Spinal cord (tissue), 9 donors: ENCODE measurements at regions not wholly inside any gene's neighbourhood (a gene's known extent, or its start where the extent isn't known, plus 50 kb on each side); places are given as distances from the start of the nearest gene placed in this dataset.
A peak's percentile ranks its signal among the peaks of the same experiment; 100 is the strongest.

Experiments used
- DNase-seq, 6 donors: peaks; one replicate each; pipeline versions ENCODE4 v3.0.0 to v3.0.0-alpha.2; 2013 to 2015; ENCODE audit warnings: low spot score in 6 of 6, low read depth in 4 of 6
- H3K27ac ChIP-seq: one replicate; pipeline ENCODE4 v1.5.1; 2013; ENCODE audit warnings: low read depth, low read length, control low read depth
- H3K27me3 ChIP-seq: one replicate; pipeline ENCODE4 v1.6.1; 2013; ENCODE audit warnings: low read length; ENCODE audit not compliant: control insufficient read depth, insufficient read depth
- H3K36me3 ChIP-seq: one replicate; pipeline ENCODE4 v1.6.1; 2013; ENCODE audit warnings: low read length; ENCODE audit not compliant: control insufficient read depth, insufficient read depth
- H3K4me1 ChIP-seq: one replicate; pipeline ENCODE4 v1.6.1; 2013; ENCODE audit warnings: low read length; ENCODE audit not compliant: control insufficient read depth, insufficient read depth
- H3K4me3 ChIP-seq: one replicate; pipeline ENCODE4 v1.5.1; 2013; ENCODE audit warnings: low read depth, low read length, control low read depth
- H3K9me3 ChIP-seq: one replicate; pipeline ENCODE4 v1.6.1; 2013; ENCODE audit warnings: low read length; ENCODE audit not compliant: control insufficient read depth, insufficient read depth
- WGBS: methylation state at CpG from one replicate; pipeline ENCODE4 v1.1.5; 2013; ENCODE audit warnings: missing lambda C conversion rate; ENCODE audit not compliant: insufficient coverage; 5-methylcytosine and 5-hydroxymethylcytosine counted together
- donor health status: healthy.

DNA sequence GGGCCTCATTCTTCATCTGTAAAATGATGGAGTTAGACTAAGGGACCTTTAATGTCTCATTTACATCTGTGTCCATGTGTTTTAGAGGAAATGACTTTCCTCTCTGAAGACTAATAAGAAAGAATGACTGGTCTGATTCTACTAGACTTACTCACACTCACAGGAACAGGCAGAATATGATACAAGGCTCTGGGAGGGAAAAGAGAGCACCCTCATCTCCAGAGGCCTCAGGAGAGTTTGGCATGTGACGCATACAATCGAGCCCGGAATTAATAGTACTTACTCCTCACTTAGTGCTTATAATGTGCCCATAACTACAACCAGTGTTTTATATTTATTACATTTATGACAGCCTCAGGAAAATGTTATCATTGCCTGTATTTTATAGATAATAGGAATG is 608.7 kb downstream of the KCTD16 start:
- Histone ChIP-seq H3K4me3 (no peak overlapping the region), H3K27ac (no peak overlapping the region), H3K4me1 (no peaks in the 10 kb centered on the region), H3K9me3 (no peaks in the 10 kb centered on the region), H3K27me3 (no peaks in the 10 kb centered on the region), H3K36me3 (no peaks in the 10 kb centered on the region)
- WGBS, result no CpG with 5 or more reads among the region's 3 CpGs
- DNase-seq, result peak in 1 of 6 donors; percentile 63

GRCh38 chr5:144778561-144778960 is 607.9 kb downstream of the KCTD16 start:
- Histone ChIP-seq H3K36me3 (no peaks in the 10 kb centered on the region), H3K4me1 (no peaks in the 10 kb centered on the region), H3K9me3 (no peaks in the 10 kb centered on the region), H3K4me3 (no peak overlapping the region), H3K27me3 (no peaks in the 10 kb centered on the region), H3K27ac (no peak overlapping the region)
- WGBS, result no CpG with 5 or more reads among the region's 2 CpGs
- no peak for DNase-seq

GRCh38 chr5:144774197-144774596 is 603.5 kb downstream of the KCTD16 start:
- Histone ChIP-seq H3K36me3 (no peaks in the 10 kb centered on the region), H3K4me3 (no peak overlapping the region), H3K4me1 (no peaks in the 10 kb centered on the region), H3K27ac (no peak overlapping the region), H3K27me3 (no peaks in the 10 kb centered on the region), H3K9me3 (no peaks in the 10 kb centered on the region)
- no peak for DNase-seq
- no CpG with 5 or more reads among the region's 1 CpG for WGBS

GRCh38 chr5:144773628-144774027 is 603.0 kb downstream of the KCTD16 start:
- no peaks in the 10 kb centered on the region for H3K27me3 ChIP-seq
- no peak overlapping the region for H3K4me3 ChIP-seq
- H3K9me3 ChIP-seq, result no peaks in the 10 kb centered on the region
- no peak for DNase-seq
- H3K4me1 ChIP-seq, result no peaks in the 10 kb centered on the region
- 70% methylated on average over 2 of the region's 4 CpGs for whole genome bisulfite sequencing
- no peaks in the 10 kb centered on the region for H3K36me3 ChIP-seq
- H3K27ac ChIP-seq, result no peak overlapping the region

DNA sequence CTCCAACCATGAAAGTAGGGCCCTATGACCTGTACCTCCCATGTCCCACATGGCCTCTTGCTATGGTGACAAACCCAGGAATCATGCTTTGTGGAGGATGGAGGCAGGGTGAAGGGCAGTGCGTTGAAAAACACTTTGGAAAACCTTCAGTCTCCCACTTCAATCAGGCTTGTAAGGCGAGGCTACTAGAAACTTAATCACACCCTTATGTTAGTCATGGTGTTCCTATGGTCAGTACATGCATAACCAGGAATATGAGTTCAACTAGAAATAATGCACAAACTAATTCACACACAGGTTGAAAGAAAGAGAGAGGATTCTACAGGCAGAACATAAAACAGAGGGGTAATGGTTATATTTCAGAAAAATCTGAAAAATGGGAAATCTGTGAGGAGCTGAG is 601.1 kb downstream of the KCTD16 start:
- H3K4me1 ChIP-seq, result no peaks in the 10 kb centered on the region
- H3K27ac ChIP-seq, result no peak overlapping the region
- H3K36me3 ChIP-seq, result no peaks in the 10 kb centered on the region
- no peak overlapping the region for H3K4me3 ChIP-seq
- no peak for DNase-seq
- no peaks in the 10 kb centered on the region for H3K27me3 ChIP-seq
- WGBS, result no CpG with 5 or more reads among the region's 2 CpGs
- no peaks in the 10 kb centered on the region for H3K9me3 ChIP-seq

DNA sequence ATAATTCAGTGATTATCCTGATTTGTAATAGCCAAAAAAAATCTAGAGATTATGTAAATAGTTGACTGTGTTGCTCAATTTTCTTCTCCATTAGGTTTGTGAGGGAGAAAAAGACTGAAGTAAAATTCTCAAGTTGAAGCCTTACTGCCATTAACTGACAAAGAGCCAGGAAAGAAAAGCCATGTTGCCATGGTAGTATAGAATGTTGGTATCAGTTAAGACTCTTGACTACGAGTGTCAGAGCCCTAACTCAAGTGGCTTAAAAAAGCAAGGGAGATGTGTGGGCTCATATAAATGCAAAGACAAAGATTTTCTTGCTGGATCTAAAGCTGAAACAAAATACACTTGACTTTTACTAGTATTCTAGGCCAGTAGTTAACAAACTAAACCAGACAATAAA is 571.7 kb downstream of the KCTD16 start:
- no CpG with 5 or more reads among the region's 1 CpG for WGBS
- DNase-seq, result peak in 3 of 6 donors; percentile 6 to 46 (median 21)
- H3K9me3 ChIP-seq, result no peaks in the 10 kb centered on the region

GRCh38 chr5:144731786-144732185 is 561.1 kb downstream of the KCTD16 start:
- H3K4me3 ChIP-seq, result no peak overlapping the region
- DNase-seq, result no peak
- H3K36me3 ChIP-seq, result no peaks in the 10 kb centered on the region
- no peak overlapping the region for H3K27ac ChIP-seq
- H3K27me3 ChIP-seq, result no peaks in the 10 kb centered on the region
- H3K9me3 ChIP-seq, result peaks cover 5% of the 10 kb centered on the region
- no peaks in the 10 kb centered on the region for H3K4me1 ChIP-seq
- WGBS, result 100% methylated on average over 1 of the region's 1 CpG

More for the DNA sequence above, 571.7 kb downstream of the KCTD16 start:
- Histone ChIP-seq H3K27me3 (no peaks in the 10 kb centered on the region), H3K4me3 (no peak overlapping the region), H3K27ac (no peak overlapping the region), H3K4me1 (no peaks in the 10 kb centered on the region), H3K36me3 (no peaks in the 10 kb centered on the region)

DNA sequence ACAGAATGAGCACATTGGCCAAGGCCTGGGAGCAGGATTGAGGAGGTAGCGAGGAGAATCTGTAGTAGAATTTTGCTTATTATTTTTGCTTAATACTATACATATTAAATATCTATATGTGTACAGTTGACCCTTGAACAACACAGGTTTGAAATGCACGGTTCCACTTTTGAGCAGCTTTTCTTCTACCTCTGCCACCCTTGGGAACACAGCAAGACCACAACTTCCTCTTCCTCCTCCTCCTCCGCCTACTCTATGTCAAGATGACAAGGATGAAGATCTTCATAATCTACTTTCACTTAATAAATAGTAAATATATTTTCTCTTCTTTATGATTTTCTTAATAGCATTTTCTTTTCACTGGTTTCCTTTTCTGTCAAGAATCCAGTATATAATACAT is 541.4 kb downstream of the KCTD16 start:
- Histone ChIP-seq H3K4me3 (no peak overlapping the region), H3K27me3 (no peaks in the 10 kb centered on the region), H3K9me3 (no peaks in the 10 kb centered on the region), H3K36me3 (no peaks in the 10 kb centered on the region), H3K27ac (no peak overlapping the region), H3K4me1 (no peaks in the 10 kb centered on the region)
- 80% methylated on average over 1 of the region's 3 CpGs for WGBS
- DNase-seq, result no peak

DNA sequence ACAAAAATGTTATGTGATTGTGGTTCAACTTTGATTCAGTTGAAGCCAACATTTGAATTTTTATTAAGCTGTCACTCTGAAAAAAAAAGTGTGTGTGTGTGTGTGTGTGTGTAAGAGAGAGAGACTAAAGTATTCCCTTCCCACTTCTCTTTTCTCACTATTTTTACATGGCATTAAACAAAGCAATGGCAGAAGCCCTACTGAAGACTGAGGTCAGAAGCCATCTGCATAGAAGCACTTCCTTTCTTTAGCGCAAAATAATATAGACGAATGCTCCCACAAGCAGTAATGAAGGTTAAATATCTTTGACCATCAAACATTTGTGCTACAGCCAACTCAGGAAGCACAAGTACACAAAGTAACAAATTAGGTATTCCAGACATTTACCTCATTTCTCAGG is 540.5 kb downstream of the KCTD16 start:
- peak in 1 of 6 donors; percentile 42 for DNase-seq
- H3K9me3 ChIP-seq, result peaks cover 2% of the 10 kb centered on the region
- no peak overlapping the region for H3K4me3 ChIP-seq
- H3K27ac ChIP-seq, result no peak overlapping the region
- 80% methylated on average over 2 of the region's 2 CpGs for WGBS
- no peaks in the 10 kb centered on the region for H3K27me3 ChIP-seq
- H3K36me3 ChIP-seq, result no peaks in the 10 kb centered on the region
- H3K4me1 ChIP-seq, result no peaks in the 10 kb centered on the region

GRCh38 chr5:144710637-144711036 is 540.0 kb downstream of the KCTD16 start:
- Histone ChIP-seq H3K27me3 (no peaks in the 10 kb centered on the region), H3K4me1 (no peaks in the 10 kb centered on the region), H3K4me3 (no peak overlapping the region), H3K36me3 (no peaks in the 10 kb centered on the region), H3K27ac (no peak overlapping the region), H3K9me3 (peaks cover 3% of the 10 kb centered on the region)
- WGBS, result 45% methylated on average over 1 of the region's 2 CpGs
- DNase-seq, result peak in 1 of 6 donors; percentile 10
